HL-60 (cell line): ENCODE measurements at regions not wholly inside any gene's neighbourhood (a gene's known extent, or its start where the extent isn't known, plus 50 kb on each side); places are given as distances from the start of the nearest gene placed in this dataset.

Experiments
- GABPA ChIP-seq: IDR thresholded peaks from 2 replicates; pipeline ENCODE4 v1.6.1; 2012; ENCODE audit warnings: low read depth
- POLR2AphosphoS5 ChIP-seq: IDR thresholded peaks from 2 replicates; pipeline ENCODE4 v1.6.1; 2012; ENCODE audit warnings: low read depth
- SPI1 ChIP-seq: IDR thresholded peaks from 2 replicates; pipeline ENCODE4 v1.6.1; 2012; ENCODE audit warnings: low read depth, mild to moderate bottlenecking, borderline replicate concordance
- TF ChIP-seq, protein P1 (sequence below): IDR thresholded peaks from one replicate; pipeline ENCODE4 v1.5.1; 2011; ENCODE audit warnings: low read length, control low read depth, inconsistent platforms; ENCODE audit not compliant: insufficient read depth
- TF ChIP-seq, protein P2 (sequence below): IDR thresholded peaks from 2 replicates; pipeline ENCODE4 v1.6.1; 2012; ENCODE audit warnings: low read depth; ENCODE audit not compliant: insufficient replicate concordance

DNA sequence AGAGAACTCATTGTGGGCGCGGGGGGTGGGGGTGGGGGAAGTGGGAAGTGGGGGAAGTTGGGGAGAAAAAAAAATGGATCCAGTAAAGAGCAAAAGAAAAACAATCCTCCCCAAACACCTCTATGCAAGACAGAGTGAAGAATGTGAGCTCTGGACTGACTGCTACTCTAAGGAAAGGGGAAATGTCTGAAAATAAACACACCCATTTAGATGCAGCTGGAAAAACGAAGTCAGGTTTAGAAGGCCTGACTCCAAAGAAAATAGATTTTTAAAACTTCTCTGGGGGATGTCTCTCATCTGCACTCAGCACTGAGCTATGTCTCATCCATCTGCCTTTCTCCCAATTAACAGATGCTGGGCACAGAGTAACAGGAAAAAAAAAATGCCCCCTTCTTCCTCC lies 904.4 kb downstream of the GALC start:
- TF ChIP-seq, protein P1, sequence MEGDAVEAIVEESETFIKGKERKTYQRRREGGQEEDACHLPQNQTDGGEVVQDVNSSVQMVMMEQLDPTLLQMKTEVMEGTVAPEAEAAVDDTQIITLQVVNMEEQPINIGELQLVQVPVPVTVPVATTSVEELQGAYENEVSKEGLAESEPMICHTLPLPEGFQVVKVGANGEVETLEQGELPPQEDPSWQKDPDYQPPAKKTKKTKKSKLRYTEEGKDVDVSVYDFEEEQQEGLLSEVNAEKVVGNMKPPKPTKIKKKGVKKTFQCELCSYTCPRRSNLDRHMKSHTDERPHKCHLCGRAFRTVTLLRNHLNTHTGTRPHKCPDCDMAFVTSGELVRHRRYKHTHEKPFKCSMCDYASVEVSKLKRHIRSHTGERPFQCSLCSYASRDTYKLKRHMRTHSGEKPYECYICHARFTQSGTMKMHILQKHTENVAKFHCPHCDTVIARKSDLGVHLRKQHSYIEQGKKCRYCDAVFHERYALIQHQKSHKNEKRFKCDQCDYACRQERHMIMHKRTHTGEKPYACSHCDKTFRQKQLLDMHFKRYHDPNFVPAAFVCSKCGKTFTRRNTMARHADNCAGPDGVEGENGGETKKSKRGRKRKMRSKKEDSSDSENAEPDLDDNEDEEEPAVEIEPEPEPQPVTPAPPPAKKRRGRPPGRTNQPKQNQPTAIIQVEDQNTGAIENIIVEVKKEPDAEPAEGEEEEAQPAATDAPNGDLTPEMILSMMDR = no peak
- TF ChIP-seq POLR2AphosphoS5 (no peak), SPI1 (no peak), GABPA (no peak)
- TF ChIP-seq, protein P2, sequence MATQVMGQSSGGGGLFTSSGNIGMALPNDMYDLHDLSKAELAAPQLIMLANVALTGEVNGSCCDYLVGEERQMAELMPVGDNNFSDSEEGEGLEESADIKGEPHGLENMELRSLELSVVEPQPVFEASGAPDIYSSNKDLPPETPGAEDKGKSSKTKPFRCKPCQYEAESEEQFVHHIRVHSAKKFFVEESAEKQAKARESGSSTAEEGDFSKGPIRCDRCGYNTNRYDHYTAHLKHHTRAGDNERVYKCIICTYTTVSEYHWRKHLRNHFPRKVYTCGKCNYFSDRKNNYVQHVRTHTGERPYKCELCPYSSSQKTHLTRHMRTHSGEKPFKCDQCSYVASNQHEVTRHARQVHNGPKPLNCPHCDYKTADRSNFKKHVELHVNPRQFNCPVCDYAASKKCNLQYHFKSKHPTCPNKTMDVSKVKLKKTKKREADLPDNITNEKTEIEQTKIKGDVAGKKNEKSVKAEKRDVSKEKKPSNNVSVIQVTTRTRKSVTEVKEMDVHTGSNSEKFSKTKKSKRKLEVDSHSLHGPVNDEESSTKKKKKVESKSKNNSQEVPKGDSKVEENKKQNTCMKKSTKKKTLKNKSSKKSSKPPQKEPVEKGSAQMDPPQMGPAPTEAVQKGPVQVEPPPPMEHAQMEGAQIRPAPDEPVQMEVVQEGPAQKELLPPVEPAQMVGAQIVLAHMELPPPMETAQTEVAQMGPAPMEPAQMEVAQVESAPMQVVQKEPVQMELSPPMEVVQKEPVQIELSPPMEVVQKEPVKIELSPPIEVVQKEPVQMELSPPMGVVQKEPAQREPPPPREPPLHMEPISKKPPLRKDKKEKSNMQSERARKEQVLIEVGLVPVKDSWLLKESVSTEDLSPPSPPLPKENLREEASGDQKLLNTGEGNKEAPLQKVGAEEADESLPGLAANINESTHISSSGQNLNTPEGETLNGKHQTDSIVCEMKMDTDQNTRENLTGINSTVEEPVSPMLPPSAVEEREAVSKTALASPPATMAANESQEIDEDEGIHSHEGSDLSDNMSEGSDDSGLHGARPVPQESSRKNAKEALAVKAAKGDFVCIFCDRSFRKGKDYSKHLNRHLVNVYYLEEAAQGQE = no peak
